ENCODE measurements at regions not wholly inside any gene's neighbourhood (a gene's known extent, or its start where the extent isn't known, plus 50 kb on each side); places are given as distances from the start of the nearest gene placed in this dataset.
"Not testable (repeated sequence)": the region's sequence is repeated elsewhere in the genome, so short reads cannot be mapped to it uniquely, and the experiment has no call there.

GRCh38 chr14:105928171-105929111 lies 402.1 kb downstream of the TMEM121 start:
- not testable (repeated sequence) for DNase-seq

DNA sequence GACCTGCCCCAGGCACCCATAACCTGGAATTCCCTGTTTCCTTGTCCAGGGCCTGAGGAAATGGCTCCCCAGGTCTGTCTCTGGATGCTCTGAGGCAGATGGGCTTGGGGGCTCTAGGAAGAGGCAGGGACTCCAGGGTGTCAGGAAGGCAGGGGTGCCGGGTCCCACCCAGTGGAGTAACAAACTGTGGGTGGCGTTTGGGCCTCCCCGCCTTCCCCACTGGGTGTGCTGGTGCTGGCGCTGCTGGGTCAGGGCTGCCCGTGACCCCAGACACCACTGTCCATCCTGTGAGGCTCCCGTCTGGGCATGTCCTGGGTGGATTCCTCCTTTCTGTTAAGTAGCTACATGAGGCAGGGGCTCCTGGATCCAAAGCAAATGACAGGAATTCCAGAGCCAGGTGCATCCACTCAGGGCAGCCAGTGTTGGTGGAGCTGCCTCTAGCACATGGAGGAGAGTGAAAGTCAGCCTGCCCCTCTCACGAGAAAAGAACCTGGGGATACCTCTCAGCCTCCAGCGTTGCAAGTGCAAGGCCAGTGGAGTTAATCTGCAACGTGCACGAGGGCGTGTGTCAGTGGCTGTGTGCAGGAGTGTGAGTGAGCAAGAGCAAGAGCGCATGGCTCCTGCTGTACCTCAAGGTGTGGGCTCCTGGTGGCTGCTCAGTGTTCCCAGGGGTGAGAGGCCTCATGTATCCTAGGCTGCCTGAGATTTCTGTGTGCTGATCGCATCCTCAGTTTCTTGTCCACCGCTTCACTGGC lies 403.1 kb downstream of the TMEM121 start:
- DNase-seq, result no peak

- DNase-seq, result no peak
Observed at GRCh38 chr14:105930572-105930971, 404.2 kb downstream of the TMEM121 start.

GRCh38 chr14:105931808-105932483 lies 405.6 kb downstream of the TMEM121 start:
- DNase-seq, result no peak

- no peak for DNase-seq
Observed at GRCh38 chr14:105933238-105933637, 406.9 kb downstream of the TMEM121 start.

DNA sequence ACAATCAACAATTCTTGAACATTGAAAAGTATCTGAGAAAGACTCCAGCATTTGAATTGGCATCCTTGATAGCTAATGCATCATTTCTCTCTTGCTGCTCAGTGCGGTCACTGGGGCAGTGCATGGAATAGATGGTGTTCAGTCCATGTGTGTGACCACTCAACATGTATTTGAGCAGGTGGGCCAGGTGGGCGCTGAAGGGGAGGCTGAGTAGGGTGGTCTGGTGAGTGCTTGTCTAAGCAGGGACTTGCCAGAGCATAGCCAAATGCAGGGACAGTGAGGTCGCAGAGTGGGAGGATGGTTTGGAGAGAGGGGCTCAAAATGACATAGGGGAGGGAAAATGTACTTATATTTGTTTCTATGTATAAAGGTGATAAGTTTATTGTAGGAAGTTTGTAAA lies 409.0 kb downstream of the TMEM121 start:
- DNase-seq, result no peak

- no peak for DNase-seq
Observed at GRCh38 chr14:105937253-105938054, 411.1 kb downstream of the TMEM121 start.

DNA sequence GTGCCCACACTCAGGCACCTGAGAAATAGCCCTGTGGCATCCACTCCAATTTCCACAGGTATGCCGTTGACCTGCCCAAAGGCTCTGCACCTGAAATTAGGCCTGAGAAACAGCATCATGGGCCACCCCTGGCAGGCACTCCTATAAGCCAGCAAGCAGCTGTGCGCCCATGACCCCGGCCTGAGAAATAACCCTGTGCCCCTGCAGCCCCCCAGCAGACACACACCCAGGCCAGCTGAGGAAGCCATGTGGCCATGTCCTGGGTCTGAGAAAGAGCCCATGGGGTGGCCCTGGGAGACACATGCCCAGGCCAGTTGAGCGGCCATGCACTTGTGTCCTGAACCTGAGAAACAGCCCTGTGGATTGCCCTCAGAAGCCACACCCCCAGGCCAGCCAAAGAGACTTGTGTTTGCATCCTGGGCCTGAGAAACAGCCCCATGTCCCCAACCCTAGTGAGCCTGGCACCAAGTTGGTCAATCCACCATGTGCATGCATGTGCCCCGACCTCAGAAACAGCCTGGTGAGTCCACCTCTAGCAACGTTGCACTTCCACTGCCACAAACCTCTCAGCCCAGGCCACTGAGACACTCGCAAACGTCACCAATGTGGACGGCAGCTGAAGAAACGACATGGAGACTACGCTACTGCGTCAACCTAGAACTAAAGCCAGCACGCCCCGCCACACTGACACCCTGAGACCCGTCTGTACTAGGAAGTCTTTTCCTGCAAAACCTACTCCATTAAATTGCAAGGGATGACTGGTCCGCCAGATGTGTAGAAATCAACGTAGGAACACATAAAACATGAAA lies 411.9 kb downstream of the TMEM121 start:
- no peak for DNase-seq

- DNase-seq, result no peak
Observed at GRCh38 chr14:105938959-105939358, 412.6 kb downstream of the TMEM121 start.

DNA sequence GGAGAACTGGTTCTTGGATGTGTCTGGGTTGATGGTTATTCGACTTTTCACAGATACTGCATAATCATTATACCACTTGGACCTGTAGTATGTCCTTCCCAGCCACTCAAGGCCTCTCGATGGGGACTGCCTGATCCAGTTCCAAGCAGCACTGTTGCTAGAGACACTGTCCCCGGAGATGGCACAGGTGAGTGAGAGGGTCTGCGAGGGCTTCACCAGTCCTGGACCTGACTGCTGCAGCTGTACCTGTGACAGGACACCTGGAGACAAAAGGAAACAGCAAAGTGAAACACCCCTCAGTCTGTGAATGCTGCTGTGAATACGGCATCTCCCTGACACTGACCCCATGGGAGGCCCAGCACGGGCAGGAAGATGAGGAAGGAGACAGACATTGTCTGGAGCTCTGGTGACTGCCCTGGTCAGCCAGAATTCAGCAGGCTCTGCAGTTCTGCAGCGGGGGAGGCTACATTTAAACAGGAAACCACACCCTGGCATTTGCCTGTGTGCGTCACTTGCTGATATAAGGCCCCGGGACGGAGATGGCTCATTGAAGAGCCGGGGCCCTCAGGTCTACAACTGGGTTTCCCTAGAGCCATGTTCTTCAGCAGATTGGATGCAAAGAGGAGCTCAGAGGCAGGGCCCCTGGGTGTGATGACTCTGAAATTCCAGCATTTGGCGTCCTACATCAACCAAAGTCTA lies 413.6 kb downstream of the TMEM121 start:
- no peak for DNase-seq

DNA sequence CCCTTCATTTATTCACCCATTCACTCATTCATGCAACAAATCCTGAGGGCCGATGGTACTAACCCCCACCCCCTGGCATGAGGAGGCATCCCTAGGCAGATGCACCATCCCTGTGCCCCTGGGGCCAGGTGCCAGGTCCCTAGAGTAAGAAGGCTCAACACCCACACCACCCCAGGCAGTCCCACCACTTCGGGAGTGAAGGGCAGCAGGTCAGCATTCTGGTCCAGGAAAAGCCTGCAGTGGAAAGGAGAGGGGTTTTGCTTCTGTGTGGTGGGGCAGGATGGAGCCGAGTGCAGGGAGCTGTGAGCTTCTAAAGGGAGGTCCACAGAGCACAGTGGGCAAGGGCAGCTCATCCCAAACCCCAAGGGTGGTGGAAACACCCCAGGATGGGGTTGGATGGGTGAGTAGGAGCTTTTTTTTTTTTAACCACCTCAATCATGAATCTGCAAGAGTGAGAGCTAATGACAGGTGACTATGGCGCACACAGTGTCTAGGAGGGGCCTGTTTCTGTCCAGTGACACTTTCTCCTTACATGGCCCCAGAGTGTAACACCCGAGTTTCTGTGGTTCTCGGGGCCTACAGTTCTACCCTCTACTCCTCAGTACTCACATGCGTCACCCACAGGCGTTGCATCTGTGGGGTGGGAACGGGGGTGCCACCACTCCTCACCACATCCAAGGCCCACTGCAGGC lies 414.3 kb downstream of the TMEM121 start:
- DNase-seq, result no peak

- no peak for DNase-seq
Observed at GRCh38 chr14:105941226-105942166, 415.1 kb downstream of the TMEM121 start.

GRCh38 chr14:105942725-105943124 lies 416.3 kb downstream of the TMEM121 start:
- DNase-seq, result not testable (repeated sequence)

- no peak for DNase-seq
Observed at GRCh38 chr14:105943973-105944602, 417.7 kb downstream of the TMEM121 start.

- no peak for DNase-seq
Observed at GRCh38 chr14:105944632-105945610, 418.5 kb downstream of the TMEM121 start.

DNA sequence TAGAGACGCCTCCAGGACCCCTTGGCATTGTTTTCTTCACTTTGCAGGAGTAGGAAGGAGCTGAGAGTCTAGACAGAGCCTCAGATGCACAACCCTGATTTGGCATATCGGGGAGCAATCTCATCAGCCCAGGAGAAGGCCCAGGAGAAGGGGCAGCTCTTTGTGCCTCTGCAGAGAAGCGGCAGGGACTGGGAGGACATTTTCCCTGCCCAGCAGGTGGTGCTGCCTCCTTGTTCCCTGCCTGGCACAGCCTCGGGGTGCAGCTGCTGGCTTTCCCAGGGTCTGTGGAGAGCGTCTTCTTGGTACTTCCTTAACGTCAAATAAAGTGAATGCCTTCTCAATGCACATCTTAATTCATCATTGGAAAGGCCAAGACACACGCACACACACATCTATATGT lies 419.5 kb downstream of the TMEM121 start:
- DNase-seq, result no peak

GRCh38 chr14:105947599-105947998 lies 421.2 kb downstream of the TMEM121 start:
- DNase-seq, result no peak
